Brain microvascular endothelial cell (primary cell): ENCODE measurements at regions not wholly inside any gene's neighbourhood (a gene's known extent, or its start where the extent isn't known, plus 50 kb on each side); places are given as distances from the start of the nearest gene placed in this dataset.

Source experiments
- DNase-seq: peaks from one replicate; pipeline ENCODE4 v3.0.0-alpha.2; 2020
- H3K27ac ChIP-seq: fragments of 250-450 bp; sonication (Bioruptor Pico); 2 replicates; pipeline ENCODE4 v1.5.1; 2020; ENCODE audit warnings: mild to moderate bottlenecking, moderate library complexity
- H3K27me3 ChIP-seq: fragments of 250-450 bp; sonication (Bioruptor Pico); replicated peaks from 2 replicates; pipeline ENCODE4 v1.5.1; 2020; ENCODE audit warnings: mild to moderate bottlenecking
- H3K36me3 ChIP-seq: fragments of 250-450 bp; sonication (Bioruptor Pico); replicated peaks from 2 replicates; pipeline ENCODE4 v1.5.1; 2020; ENCODE audit warnings: mild to moderate bottlenecking
- H3K4me3 ChIP-seq: 2 replicates; pipeline ENCODE4 v1.5.1; 2011; ENCODE audit warnings: low read depth, mild to moderate bottlenecking, control low read depth, low read length, moderate library complexity
- in situ Hi-C: cut with HindIII; loops from 2 replicates; pipeline ENCODE4 v1.10.0; 2017; ENCODE audit warnings: low sequenced_read_pairs, low pct_ligation_motif_present
- TF ChIP-seq, protein P1 (sequence below): IDR thresholded peaks from 2 replicates; pipeline ENCODE4 v1.5.1; 2011; ENCODE audit warnings: low read depth, mild to moderate bottlenecking, moderate library complexity, low read length, control low read depth, inconsistent platforms; ENCODE audit errors: missing control alignments

DNA sequence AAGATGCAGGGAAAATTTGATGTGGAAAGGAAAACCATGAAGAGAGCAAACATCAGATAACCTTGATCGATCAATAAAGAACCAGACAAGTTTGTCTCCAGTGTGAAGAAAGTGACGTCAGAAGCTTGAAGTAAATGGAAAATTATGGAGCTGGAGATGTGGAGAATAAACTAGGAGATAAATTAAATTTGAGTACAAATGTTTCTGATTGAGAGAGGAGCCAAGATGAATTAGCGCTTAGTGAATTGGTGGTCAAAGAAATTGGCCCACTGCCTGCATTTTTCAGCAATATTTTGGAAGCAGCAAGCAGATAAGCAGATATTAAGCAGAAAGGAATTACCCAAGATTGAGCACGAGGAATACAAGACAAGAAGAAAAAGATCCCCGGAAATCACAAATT lies 567.3 kb upstream of the ZNF385D start:
- DNase-seq: peak; percentile 14
- H3K27ac ChIP-seq: no peak overlapping the region
- no peak overlapping the region for H3K4me3 ChIP-seq
- TF ChIP-seq, protein P1, sequence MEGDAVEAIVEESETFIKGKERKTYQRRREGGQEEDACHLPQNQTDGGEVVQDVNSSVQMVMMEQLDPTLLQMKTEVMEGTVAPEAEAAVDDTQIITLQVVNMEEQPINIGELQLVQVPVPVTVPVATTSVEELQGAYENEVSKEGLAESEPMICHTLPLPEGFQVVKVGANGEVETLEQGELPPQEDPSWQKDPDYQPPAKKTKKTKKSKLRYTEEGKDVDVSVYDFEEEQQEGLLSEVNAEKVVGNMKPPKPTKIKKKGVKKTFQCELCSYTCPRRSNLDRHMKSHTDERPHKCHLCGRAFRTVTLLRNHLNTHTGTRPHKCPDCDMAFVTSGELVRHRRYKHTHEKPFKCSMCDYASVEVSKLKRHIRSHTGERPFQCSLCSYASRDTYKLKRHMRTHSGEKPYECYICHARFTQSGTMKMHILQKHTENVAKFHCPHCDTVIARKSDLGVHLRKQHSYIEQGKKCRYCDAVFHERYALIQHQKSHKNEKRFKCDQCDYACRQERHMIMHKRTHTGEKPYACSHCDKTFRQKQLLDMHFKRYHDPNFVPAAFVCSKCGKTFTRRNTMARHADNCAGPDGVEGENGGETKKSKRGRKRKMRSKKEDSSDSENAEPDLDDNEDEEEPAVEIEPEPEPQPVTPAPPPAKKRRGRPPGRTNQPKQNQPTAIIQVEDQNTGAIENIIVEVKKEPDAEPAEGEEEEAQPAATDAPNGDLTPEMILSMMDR: no peak
- no peaks in the 10 kb centered on the region for H3K27me3 ChIP-seq
- no peaks in the 10 kb centered on the region for H3K36me3 ChIP-seq
- in situ Hi-C loops: no loop called here

DNA sequence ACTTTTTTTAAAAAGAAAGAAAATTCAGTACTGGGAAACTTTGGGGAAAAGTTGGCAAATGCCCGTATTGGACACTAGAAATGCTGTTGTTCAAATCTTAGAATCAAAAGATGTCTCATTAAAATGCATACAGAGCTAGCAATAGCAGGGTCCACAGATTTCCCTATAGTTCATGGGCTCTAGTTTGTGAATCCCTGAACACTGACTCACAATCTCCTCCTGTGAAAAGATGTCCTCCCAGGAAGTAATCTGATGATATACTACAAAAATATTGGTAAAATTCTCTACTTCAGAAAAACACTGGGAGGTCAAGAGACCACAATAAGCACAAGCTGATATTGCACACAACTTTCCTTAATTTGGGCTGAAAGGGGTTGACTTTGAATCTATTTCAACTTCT lies 568.4 kb upstream of the ZNF385D start:
- Histone ChIP-seq H3K27me3 (no peaks in the 10 kb centered on the region), H3K36me3 (no peaks in the 10 kb centered on the region), H3K4me3 (no peak overlapping the region), H3K27ac (no peak overlapping the region)
- peak; percentile 61 for DNase-seq
- in situ Hi-C loops: no loop called here
- TF ChIP-seq, protein P1: no peak

DNA sequence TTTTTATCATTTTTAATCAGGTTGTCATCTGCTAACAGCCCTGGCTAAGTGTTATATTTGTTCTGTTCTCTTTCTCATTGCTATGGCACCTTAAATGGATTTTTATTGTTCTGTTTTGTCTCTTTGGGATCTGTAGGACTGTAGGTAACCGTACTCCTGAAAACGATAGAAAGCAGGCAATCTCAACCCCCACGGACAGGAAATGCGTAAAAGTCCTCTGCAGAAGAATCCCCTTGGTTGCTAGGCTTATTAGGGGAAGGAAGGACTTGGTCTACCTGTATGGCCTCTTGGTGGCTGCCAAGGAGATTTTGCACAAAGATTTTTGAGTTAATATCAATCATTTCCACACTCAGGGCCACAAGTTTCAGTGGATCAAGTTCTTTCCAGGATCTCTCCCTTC lies 571.9 kb upstream of the ZNF385D start:
- no peaks in the 10 kb centered on the region for H3K36me3 ChIP-seq
- no peaks in the 10 kb centered on the region for H3K27me3 ChIP-seq
- in situ Hi-C loops: no loop called here
- TF ChIP-seq, protein P1: no peak
- H3K27ac ChIP-seq: no peak overlapping the region
- DNase-seq: no peak
- no peak overlapping the region for H3K4me3 ChIP-seq

DNA sequence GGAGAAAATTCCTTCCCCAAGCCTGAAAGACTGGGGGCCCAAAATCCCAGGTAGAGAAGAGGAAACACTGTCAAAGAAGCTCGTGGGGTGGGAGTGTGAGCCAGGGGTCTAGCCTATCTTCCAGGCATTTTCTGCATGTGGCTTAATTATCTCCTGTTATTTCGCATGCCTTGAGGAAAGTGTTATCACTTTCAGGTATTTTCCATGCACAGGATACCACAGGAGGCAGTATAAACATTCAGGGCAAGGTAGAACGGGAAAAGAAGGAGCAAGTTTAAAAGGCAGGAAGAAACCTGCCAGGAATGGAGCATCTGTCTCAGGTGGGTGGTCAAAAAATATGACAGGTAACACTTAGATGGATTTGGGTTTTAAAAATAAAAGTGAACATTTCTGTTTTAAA lies 575.3 kb upstream of the ZNF385D start:
- no peaks in the 10 kb centered on the region for H3K36me3 ChIP-seq
- no peak for DNase-seq
- in situ Hi-C loops: no loop called here
- H3K4me3 ChIP-seq: no peak overlapping the region
- TF ChIP-seq, protein P1: no peak
- H3K27me3 ChIP-seq: no peaks in the 10 kb centered on the region
- H3K27ac ChIP-seq: no peak overlapping the region

DNA sequence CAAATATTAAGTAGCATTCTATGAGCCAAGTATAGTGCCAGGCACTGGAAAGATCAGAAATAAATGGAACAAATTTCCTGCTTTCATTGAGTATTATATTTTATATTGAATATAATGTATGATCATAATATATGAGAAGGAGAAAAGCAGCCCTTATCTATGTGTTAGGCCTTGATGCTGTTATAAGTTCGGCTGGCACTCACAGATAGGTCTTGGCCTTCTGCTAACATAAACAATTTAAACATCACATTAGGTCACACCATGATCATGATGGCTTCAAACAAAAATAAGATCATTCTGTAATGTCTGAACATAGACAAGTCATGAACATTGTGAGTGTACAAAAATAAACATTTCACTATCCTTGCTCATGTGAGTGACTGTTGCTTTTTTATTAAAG lies 584.0 kb upstream of the ZNF385D start:
- no peak overlapping the region for H3K4me3 ChIP-seq
- TF ChIP-seq, protein P1: no peak
- no peak for DNase-seq
- H3K27me3 ChIP-seq: no peaks in the 10 kb centered on the region
- in situ Hi-C loops: no loop called here
- H3K36me3 ChIP-seq: no peaks in the 10 kb centered on the region
- no peak overlapping the region for H3K27ac ChIP-seq

DNA sequence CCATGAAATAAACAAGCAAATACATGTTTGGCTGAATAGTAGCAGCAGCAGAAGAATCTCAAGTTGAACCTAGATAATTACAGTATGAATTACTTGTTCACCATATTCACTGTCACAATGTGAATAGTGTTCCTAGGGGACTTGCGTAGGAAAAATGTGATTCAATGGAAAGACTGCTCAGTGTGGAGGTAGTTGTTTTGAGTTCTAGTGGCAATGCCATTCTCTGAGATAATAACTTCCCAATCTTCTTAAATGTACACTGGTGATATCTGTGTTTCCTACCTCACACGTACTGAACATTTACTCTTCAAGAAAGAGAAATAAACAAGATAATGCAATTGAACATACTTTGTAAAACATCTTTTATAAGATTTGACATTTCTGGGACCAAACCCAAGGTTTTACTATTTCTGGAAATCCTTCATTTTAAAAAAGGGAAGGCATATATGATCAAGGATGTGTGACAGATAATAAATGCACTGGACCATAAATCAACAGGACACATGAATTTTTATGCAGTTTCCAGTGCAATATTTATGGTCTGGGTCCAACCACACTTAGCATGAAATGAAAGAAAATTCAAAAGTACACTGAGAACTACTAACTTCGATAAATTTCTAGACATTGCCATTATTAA lies 598.3 kb upstream of the ZNF385D start:
- DNase-seq: no peak
- no peak overlapping the region for H3K4me3 ChIP-seq
- TF ChIP-seq, protein P1: no peak
- no peak overlapping the region for H3K27ac ChIP-seq
- H3K36me3 ChIP-seq: no peaks in the 10 kb centered on the region
- in situ Hi-C loops: no loop called here
- no peaks in the 10 kb centered on the region for H3K27me3 ChIP-seq
